Stimulated activated naive B cell treated with anti-CD40 and anti-IgM and Interleukin-4, amounts not matched to agents 10 μg/mL and 1 μg/mL and 100 μg/mL, for 72 hours (primary cell): ENCODE measurements at regions not wholly inside any gene's neighbourhood (a gene's known extent, or its start where the extent isn't known, plus 50 kb on each side); places are given as distances from the start of the nearest gene placed in this dataset.

Experiments
- ATAC-seq, 2 donors: fragments of 150-1000 bp; cut with Tn5 transposase; replicated peaks; 2 replicates each; pipeline ENCODE4 v1.10.0; 2021; ENCODE audit warnings: moderate library complexity in 1 of 2
- DNase-seq: peaks from one replicate; pipeline ENCODE4 v3.0.0; 2021
- H3K27ac Mint-ChIP-seq: one replicate; pipeline ENCODE4 v1.8.0; 2022; ENCODE audit warnings: mild to moderate bottlenecking, mixed read lengths
- H3K27me3 Mint-ChIP-seq, 2 donors: one replicate each; pipeline ENCODE4 v1.8.0; 2022; ENCODE audit warnings: mixed read lengths in 2 of 2
- H3K36me3 Mint-ChIP-seq, 2 donors: one replicate each; pipeline ENCODE4 v1.8.0; 2022; ENCODE audit warnings: mixed read lengths in 2 of 2, mild to moderate bottlenecking in 1 of 2
- H3K4me1 Mint-ChIP-seq, 2 donors: one replicate each; pipeline ENCODE4 v1.8.0; 2022; ENCODE audit warnings: mixed read lengths in 2 of 2, mild to moderate bottlenecking in 1 of 2
- H3K4me3 Mint-ChIP-seq, 2 donors: one replicate each; pipeline ENCODE4 v1.8.0; 2022; ENCODE audit warnings: mild to moderate bottlenecking in 2 of 2, mixed read lengths in 2 of 2, moderate library complexity in 1 of 2
- H3K9me3 Mint-ChIP-seq, 2 donors: one replicate each; pipeline ENCODE4 v1.8.0; 2022; ENCODE audit warnings: mixed read lengths in 2 of 2, mild to moderate bottlenecking in 1 of 2

- DNase-seq (no peak), ATAC-seq (no peak)
- no peak overlapping the region for H3K27ac Mint-ChIP-seq
- no peaks in the 10 kb centered on the region for H3K27me3 Mint-ChIP-seq
- H3K36me3 Mint-ChIP-seq = no peaks in the 10 kb centered on the region
- H3K4me3 Mint-ChIP-seq = no peak overlapping the region
- peaks cover 4% of the 10 kb centered on the region in 2 donors for H3K4me1 Mint-ChIP-seq
- no peaks in the 10 kb centered on the region for H3K9me3 Mint-ChIP-seq
These were observed 50.5 kb downstream of the RGS12 start for GRCh38 chr4:3343358-3343757.

DNA sequence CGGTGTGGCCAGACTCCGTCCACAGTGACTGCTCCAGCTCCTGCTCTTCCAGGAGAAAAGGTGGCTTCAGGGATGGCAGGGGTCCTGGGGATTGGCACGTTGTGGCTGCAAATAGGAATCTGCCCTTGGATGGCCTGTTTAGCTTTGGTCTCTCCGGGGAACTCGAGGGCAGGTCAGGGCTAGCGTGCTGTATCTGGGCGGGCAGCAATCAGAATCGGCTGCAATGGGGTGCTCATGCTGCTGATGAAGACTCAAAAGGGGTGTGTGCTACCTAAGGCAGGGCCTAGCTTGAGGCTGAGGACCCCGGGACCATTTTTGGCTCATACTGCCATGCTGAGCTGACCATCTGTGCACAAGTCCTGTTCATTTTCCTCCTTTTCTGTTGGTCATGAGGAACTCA, 51.3 kb downstream of the RGS12 start:
- no peak for ATAC-seq
- Mint-ChIP-seq H3K36me3 (no peaks in the 10 kb centered on the region), H3K27ac (no peak overlapping the region), H3K4me3 (no peak overlapping the region), H3K4me1 (peaks cover 4% of the 10 kb centered on the region in 2 donors), H3K9me3 (no peaks in the 10 kb centered on the region), H3K27me3 (no peaks in the 10 kb centered on the region)
- DNase-seq = no peak

GRCh38 chr4:3344596-3344995, 51.8 kb downstream of the RGS12 start:
- Mint-ChIP-seq H3K9me3 (no peaks in the 10 kb centered on the region), H3K27ac (no peak overlapping the region), H3K36me3 (no peaks in the 10 kb centered on the region), H3K4me3 (no peak overlapping the region), H3K4me1 (peaks cover 4% of the 10 kb centered on the region in 2 donors), H3K27me3 (no peaks in the 10 kb centered on the region)
- no peak for DNase-seq
- ATAC-seq = no peak

DNA sequence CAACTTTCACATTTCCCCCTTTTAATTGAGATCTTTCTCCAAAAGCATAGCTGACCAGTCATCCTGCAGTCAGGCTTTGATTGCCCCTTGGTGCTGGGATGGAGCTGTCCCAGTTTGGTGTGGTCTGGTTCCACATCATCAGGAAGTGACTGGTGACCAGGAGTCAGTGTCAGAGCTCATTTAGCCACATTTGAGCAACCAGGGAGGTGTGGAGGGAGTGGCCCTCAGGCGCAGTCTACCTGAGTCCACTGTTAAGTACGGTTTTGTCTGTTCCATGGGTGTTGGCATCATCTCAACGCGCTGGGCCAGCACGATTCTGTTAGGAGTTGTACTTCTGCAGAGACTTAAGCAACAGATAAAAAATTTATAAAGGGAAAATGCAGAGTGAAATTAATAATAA, 52.6 kb downstream of the RGS12 start:
- ATAC-seq = no peak
- H3K9me3 Mint-ChIP-seq = no peaks in the 10 kb centered on the region
- no peak for DNase-seq
- H3K36me3 Mint-ChIP-seq = no peaks in the 10 kb centered on the region
- peaks cover 4% of the 10 kb centered on the region in 2 donors for H3K4me1 Mint-ChIP-seq
- no peak overlapping the region for H3K27ac Mint-ChIP-seq
- H3K4me3 Mint-ChIP-seq = no peak overlapping the region
- no peaks in the 10 kb centered on the region for H3K27me3 Mint-ChIP-seq

- DNase-seq (peak; percentile 32), ATAC-seq (peak; percentile 95 to 97)
- H3K27me3 Mint-ChIP-seq = no peaks in the 10 kb centered on the region
- H3K27ac Mint-ChIP-seq = no peak overlapping the region
- no peaks in the 10 kb centered on the region for H3K9me3 Mint-ChIP-seq
- H3K36me3 Mint-ChIP-seq = no peaks in the 10 kb centered on the region
- peaks cover 4% of the 10 kb centered on the region in 2 donors for H3K4me1 Mint-ChIP-seq
- H3K4me3 Mint-ChIP-seq = no peak overlapping the region
These were observed 53.3 kb downstream of the RGS12 start for GRCh38 chr4:3346146-3346545.

GRCh38 chr4:3347871-3348270, 55.0 kb downstream of the RGS12 start:
- no peak for DNase-seq
- Mint-ChIP-seq H3K36me3 (peaks cover 3 to 4% of the 10 kb centered on the region in 2 donors), H3K9me3 (no peaks in the 10 kb centered on the region), H3K27me3 (no peaks in the 10 kb centered on the region), H3K4me1 (peaks cover 1 to 4% of the 10 kb centered on the region in 2 donors), H3K27ac (no peak overlapping the region), H3K4me3 (no peak overlapping the region)
- no peak for ATAC-seq

DNA sequence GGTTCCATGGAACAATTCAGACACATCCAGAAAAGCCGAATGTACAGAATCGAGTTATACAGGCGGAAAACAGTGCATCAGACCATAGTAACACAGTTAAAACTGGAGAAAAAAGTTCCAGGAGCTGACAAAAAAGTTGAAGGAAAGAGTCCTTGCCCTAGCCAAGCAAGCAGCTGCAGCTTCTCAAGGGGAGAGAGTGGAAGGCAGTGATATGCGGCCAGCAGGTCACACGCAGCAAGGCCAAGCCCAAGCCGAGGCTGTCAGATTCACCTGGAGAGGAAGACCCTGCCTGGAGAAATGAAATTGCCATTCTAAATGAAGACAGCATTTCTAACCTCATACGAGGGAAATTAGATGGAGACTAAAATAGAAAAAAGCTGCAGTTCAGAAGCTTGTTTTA, 55.8 kb downstream of the RGS12 start:
- DNase-seq (no peak), ATAC-seq (no peak)
- peaks cover 0 to 2% of the 10 kb centered on the region in 2 donors for H3K9me3 Mint-ChIP-seq
- H3K4me1 Mint-ChIP-seq = peaks cover 1 to 4% of the 10 kb centered on the region in 2 donors
- no peak overlapping the region for H3K27ac Mint-ChIP-seq
- H3K27me3 Mint-ChIP-seq = no peaks in the 10 kb centered on the region
- H3K36me3 Mint-ChIP-seq = peaks cover 3 to 4% of the 10 kb centered on the region in 2 donors
- no peak overlapping the region for H3K4me3 Mint-ChIP-seq

- Mint-ChIP-seq H3K9me3 (peaks cover 0 to 2% of the 10 kb centered on the region in 2 donors), H3K27me3 (no peaks in the 10 kb centered on the region), H3K4me1 (peaks cover 1 to 5% of the 10 kb centered on the region in 2 donors), H3K4me3 (no peak overlapping the region), H3K27ac (no peak overlapping the region), H3K36me3 (peaks cover 3 to 4% of the 10 kb centered on the region in 2 donors)
- ATAC-seq (no peak), DNase-seq (no peak)
These were observed 56.3 kb downstream of the RGS12 start for GRCh38 chr4:3349116-3349515.

DNA sequence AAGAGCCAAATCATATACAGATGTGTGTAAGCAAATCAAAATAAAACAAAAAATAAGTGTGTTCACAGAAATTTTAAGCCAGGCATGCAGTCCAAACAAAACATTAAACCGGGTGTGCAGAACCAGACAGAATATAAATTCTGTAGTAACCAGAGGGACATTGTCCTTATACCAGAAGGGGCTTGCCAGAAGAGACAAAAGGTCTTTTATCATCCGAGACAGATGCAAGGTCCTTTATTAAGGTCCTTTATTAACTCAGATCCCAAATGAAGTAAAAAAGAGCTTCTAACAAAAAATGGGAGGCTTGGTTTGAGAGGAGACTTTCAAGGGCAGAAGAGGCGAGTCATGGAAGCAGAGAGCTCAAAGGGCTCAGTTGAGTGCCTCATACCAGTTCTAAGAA, 59.2 kb downstream of the RGS12 start:
- H3K27me3 Mint-ChIP-seq = no peaks in the 10 kb centered on the region
- H3K4me3 Mint-ChIP-seq = no peak overlapping the region
- H3K27ac Mint-ChIP-seq = no peak overlapping the region
- no peak for DNase-seq
- peaks cover 0 to 2% of the 10 kb centered on the region in 2 donors for H3K9me3 Mint-ChIP-seq
- ATAC-seq = no peak
- peaks cover 3 to 4% of the 10 kb centered on the region in 2 donors for H3K36me3 Mint-ChIP-seq
- H3K4me1 Mint-ChIP-seq = peaks cover 6 to 14% of the 10 kb centered on the region in 2 donors

- H3K27me3 Mint-ChIP-seq = no peaks in the 10 kb centered on the region
- peaks cover 3 to 4% of the 10 kb centered on the region in 2 donors for H3K36me3 Mint-ChIP-seq
- H3K4me3 Mint-ChIP-seq = no peak overlapping the region
- no peak for DNase-seq
- no peak overlapping the region for H3K27ac Mint-ChIP-seq
- peaks cover 0 to 2% of the 10 kb centered on the region in 2 donors for H3K9me3 Mint-ChIP-seq
- ATAC-seq = no peak
- H3K4me1 Mint-ChIP-seq = peaks cover 6 to 14% of the 10 kb centered on the region in 2 donors
These were observed 59.7 kb downstream of the RGS12 start for GRCh38 chr4:3352505-3352904.

- Mint-ChIP-seq H3K9me3 (peaks cover 0 to 3% of the 10 kb centered on the region in 2 donors), H3K36me3 (peaks cover 3 to 4% of the 10 kb centered on the region in 2 donors), H3K4me1 (peaks cover 6 to 14% of the 10 kb centered on the region in 2 donors), H3K4me3 (no peak overlapping the region), H3K27ac (peak overlapping the region; percentile 42), H3K27me3 (no peaks in the 10 kb centered on the region)
- ATAC-seq (no peak), DNase-seq (no peak)
These were observed 60.2 kb downstream of the RGS12 start for GRCh38 chr4:3352941-3353594.

DNA sequence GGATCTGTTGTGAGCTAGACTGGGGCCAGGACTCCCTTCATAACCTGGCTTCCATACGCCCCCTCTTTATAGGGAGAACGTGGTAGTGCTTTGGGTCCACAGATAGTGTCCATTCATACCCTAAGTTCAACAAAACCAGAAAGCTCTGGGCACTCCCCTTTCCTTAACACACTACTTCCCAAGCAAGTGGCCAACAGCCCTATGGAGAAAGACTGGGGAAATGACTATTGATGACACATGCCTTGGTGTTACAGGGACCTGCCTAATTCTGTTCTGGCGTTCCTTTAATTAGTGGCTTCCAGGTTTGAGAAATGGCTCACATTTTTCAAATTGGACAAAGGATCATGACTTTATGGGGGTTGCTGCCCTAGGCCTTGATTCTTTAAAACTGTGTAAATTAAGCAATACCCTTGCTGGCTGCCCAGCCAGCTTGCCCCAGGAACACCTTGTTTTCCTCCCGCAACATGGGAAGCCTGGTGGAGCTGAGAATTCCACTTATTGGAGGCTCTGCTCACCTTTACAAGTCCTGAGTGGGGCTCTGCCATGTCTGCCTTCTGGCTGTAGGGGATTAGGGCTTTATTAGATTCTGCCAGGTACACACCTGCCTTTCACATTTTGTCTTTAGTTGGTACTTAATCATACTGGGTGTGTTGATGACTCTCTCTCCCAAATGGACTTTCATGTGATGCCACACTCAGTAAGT, 61.1 kb downstream of the RGS12 start:
- no peak overlapping the region for H3K27ac Mint-ChIP-seq
- ATAC-seq = no peak

GRCh38 chr4:3354455-3354811, 61.6 kb downstream of the RGS12 start:
- ATAC-seq (no peak), DNase-seq (no peak)
- H3K27ac Mint-ChIP-seq = no peak overlapping the region
- H3K36me3 Mint-ChIP-seq = peaks cover 3 to 4% of the 10 kb centered on the region in 2 donors
- H3K9me3 Mint-ChIP-seq = peaks cover 0 to 4% of the 10 kb centered on the region in 2 donors
- no peaks in the 10 kb centered on the region for H3K27me3 Mint-ChIP-seq
- peaks cover 6 to 14% of the 10 kb centered on the region in 2 donors for H3K4me1 Mint-ChIP-seq
- H3K4me3 Mint-ChIP-seq = no peak overlapping the region

More for the DNA sequence above, 61.1 kb downstream of the RGS12 start:
- Mint-ChIP-seq H3K36me3 (peaks cover 3 to 4% of the 10 kb centered on the region in 2 donors), H3K4me3 (no peak overlapping the region), H3K27me3 (no peaks in the 10 kb centered on the region), H3K4me1 (peaks cover 6 to 14% of the 10 kb centered on the region in 2 donors), H3K9me3 (peaks cover 0 to 4% of the 10 kb centered on the region in 2 donors)
- DNase-seq = no peak

DNA sequence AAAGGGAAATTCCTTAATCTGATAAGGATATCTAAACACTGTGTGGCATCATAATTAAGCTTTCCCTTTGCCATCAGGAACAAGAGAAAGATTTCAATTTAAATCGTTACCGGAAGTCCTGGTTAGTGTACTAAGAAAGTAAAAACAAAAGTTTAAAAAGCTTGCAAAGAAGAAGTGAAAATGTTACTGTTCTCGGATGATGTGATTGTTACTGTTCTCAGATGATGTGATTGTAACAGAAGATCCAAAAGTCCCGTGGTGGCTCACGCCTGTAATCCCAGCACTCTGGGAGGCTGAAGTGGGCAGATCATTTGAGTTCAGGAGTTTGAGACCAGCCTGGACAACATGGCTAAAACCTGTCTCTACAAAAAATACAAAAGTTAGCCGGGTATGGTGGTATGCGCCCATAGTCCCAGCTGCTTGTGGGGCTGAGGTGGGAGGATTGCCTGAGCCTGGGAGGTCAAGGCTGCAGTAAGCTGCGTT, 62.5 kb downstream of the RGS12 start:
- H3K27me3 Mint-ChIP-seq = no peaks in the 10 kb centered on the region
- peaks cover 3 to 4% of the 10 kb centered on the region in 2 donors for H3K36me3 Mint-ChIP-seq
- peak overlapping the region in 1 of 2 donors; percentile 54 for H3K4me3 Mint-ChIP-seq
- H3K9me3 Mint-ChIP-seq = peaks cover 0 to 4% of the 10 kb centered on the region in 2 donors
- DNase-seq (no peak), ATAC-seq (peak; percentile 89 to 96)
- peaks cover 6 to 23% of the 10 kb centered on the region in 2 donors for H3K4me1 Mint-ChIP-seq
- H3K27ac Mint-ChIP-seq = peak overlapping the region; percentile 81

DNA sequence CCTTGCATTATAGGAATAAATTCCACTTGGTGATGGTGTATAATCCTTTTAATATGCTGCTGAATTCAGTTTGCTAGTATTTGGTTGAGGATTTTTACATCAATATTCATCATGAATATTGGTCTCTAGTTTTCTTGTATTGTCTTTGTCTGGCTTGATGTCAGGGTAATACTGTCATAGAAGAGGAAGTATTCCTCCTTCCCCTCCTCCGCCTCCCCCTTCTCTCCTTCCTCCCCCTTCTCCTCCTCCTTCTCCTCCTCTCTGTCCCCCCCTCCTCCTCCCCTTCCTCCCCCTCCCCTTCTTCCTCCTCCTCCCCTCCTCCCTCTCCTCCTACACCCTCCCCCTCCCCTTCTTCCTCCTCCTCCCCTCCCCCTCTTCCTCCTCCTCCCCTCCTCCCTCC, 65.8 kb downstream of the RGS12 start:
- Mint-ChIP-seq H3K27me3 (peaks cover 13 to 18% of the 10 kb centered on the region in 2 donors), H3K4me3 (no peak overlapping the region), H3K27ac (no peak overlapping the region), H3K9me3 (peaks cover 0 to 2% of the 10 kb centered on the region in 2 donors), H3K4me1 (peaks cover 15 to 32% of the 10 kb centered on the region in 2 donors), H3K36me3 (no peaks in the 10 kb centered on the region)
- no peak for ATAC-seq
- DNase-seq = no peak
